ENCODE measurements at regions not wholly inside any gene's neighbourhood (a gene's known extent, or its start where the extent isn't known, plus 50 kb on each side); places are given as distances from the start of the nearest gene placed in this dataset.

GRCh38 chr4:138501614-138502013 is 259.5 kb upstream of the SLC7A11 start:
- FAIRE-seq (no peak), DNase-seq (ENCODE audit: low read depth, low spot score) (no peak)
- Histone ChIP-seq H3K79me2 (ENCODE audit: control insufficient read depth, insufficient read depth, low read length) (no peaks in the 10 kb centered on the region), H2AFZ (ENCODE audit: control insufficient read depth, low read length) (no peak overlapping the region), H3K9me3 (ENCODE audit: control insufficient read depth, low read depth, low read length) (no peaks in the 10 kb centered on the region), H4K20me1 (ENCODE audit: control insufficient read depth, extremely low read depth, insufficient read depth, low read length) (no peaks in the 10 kb centered on the region), H3K27ac (ENCODE audit: control insufficient read depth, insufficient read depth, low read length) (no peak overlapping the region), H3K27me3 (ENCODE audit: control insufficient read depth, extremely low read depth, insufficient read depth, low read length) (no peaks in the 10 kb centered on the region), H3K4me1 (ENCODE audit: control insufficient read depth, extremely low read depth, insufficient read depth, low read length) (no peaks in the 10 kb centered on the region), H3K4me2 (ENCODE audit: control insufficient read depth, extremely low read depth, insufficient read depth, low read depth, low read length) (no peak overlapping the region), H3K9me1 (ENCODE audit: control insufficient read depth, extremely low read depth, insufficient read depth, low read length) (no peaks in the 10 kb centered on the region), H3K9ac (ENCODE audit: control insufficient read depth, extremely low read depth, insufficient read depth, low read length) (no peak overlapping the region), H3K36me3 (ENCODE audit: control insufficient read depth in 2 of 2, extremely low read depth in 1 of 2, insufficient read depth in 2 of 2, low read length in 2 of 2) (no peaks in the 10 kb centered on the region), H3K4me3 (ENCODE audit: control insufficient read depth in 2 of 3, extremely low read depth in 1 of 3, insufficient read depth in 2 of 3, low read depth in 1 of 3, low read length in 3 of 3) (no peak overlapping the region)
- TF ChIP-seq EZH2 (IDR thresholded peaks at IDR 0.05; ENCODE audit: low read length), result no peak
- TF ChIP-seq, protein P1, sequence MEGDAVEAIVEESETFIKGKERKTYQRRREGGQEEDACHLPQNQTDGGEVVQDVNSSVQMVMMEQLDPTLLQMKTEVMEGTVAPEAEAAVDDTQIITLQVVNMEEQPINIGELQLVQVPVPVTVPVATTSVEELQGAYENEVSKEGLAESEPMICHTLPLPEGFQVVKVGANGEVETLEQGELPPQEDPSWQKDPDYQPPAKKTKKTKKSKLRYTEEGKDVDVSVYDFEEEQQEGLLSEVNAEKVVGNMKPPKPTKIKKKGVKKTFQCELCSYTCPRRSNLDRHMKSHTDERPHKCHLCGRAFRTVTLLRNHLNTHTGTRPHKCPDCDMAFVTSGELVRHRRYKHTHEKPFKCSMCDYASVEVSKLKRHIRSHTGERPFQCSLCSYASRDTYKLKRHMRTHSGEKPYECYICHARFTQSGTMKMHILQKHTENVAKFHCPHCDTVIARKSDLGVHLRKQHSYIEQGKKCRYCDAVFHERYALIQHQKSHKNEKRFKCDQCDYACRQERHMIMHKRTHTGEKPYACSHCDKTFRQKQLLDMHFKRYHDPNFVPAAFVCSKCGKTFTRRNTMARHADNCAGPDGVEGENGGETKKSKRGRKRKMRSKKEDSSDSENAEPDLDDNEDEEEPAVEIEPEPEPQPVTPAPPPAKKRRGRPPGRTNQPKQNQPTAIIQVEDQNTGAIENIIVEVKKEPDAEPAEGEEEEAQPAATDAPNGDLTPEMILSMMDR (optimal IDR thresholded peaks at IDR 0.05 in 1 of 3, IDR thresholded peaks at IDR 0.05 in 1 of 3, conservative IDR thresholded peaks at IDR 0.05 in 1 of 3; ENCODE audit: extremely low read depth in 1 of 3, insufficient read depth in 2 of 3, low read length in 3 of 3), result no peak
- dilution Hi-C loops (cut with MboI; ENCODE audit: extremely low pct_ligation_motif_present, low sequenced_read_pairs), result no loop called here

GRCh38 chr4:138500869-138501268 is 258.7 kb upstream of the SLC7A11 start:
- no peak for FAIRE-seq
- Histone ChIP-seq H3K27me3 (ENCODE audit: control insufficient read depth, extremely low read depth, insufficient read depth, low read length) (no peaks in the 10 kb centered on the region), H2AFZ (ENCODE audit: control insufficient read depth, low read length) (no peak overlapping the region), H3K4me2 (ENCODE audit: control insufficient read depth, extremely low read depth, insufficient read depth, low read depth, low read length) (no peak overlapping the region), H3K4me1 (ENCODE audit: control insufficient read depth, extremely low read depth, insufficient read depth, low read length) (no peaks in the 10 kb centered on the region), H3K9me3 (ENCODE audit: control insufficient read depth, low read depth, low read length) (no peaks in the 10 kb centered on the region), H3K9me1 (ENCODE audit: control insufficient read depth, extremely low read depth, insufficient read depth, low read length) (no peaks in the 10 kb centered on the region), H3K27ac (ENCODE audit: control insufficient read depth, insufficient read depth, low read length) (no peak overlapping the region), H3K4me3 (ENCODE audit: control insufficient read depth in 2 of 3, extremely low read depth in 1 of 3, insufficient read depth in 2 of 3, low read depth in 1 of 3, low read length in 3 of 3) (no peak overlapping the region), H3K79me2 (ENCODE audit: control insufficient read depth, insufficient read depth, low read length) (no peaks in the 10 kb centered on the region), H3K9ac (ENCODE audit: control insufficient read depth, extremely low read depth, insufficient read depth, low read length) (no peak overlapping the region), H4K20me1 (ENCODE audit: control insufficient read depth, extremely low read depth, insufficient read depth, low read length) (no peaks in the 10 kb centered on the region), H3K36me3 (ENCODE audit: control insufficient read depth in 2 of 2, extremely low read depth in 1 of 2, insufficient read depth in 2 of 2, low read length in 2 of 2) (no peaks in the 10 kb centered on the region)
- dilution Hi-C loops (cut with MboI; ENCODE audit: extremely low pct_ligation_motif_present, low sequenced_read_pairs), result no loop called here
- TF ChIP-seq, protein P1 (optimal IDR thresholded peaks at IDR 0.05 in 1 of 3, IDR thresholded peaks at IDR 0.05 in 1 of 3, conservative IDR thresholded peaks at IDR 0.05 in 1 of 3; ENCODE audit: extremely low read depth in 1 of 3, insufficient read depth in 2 of 3, low read length in 3 of 3), result no peak
- no peak for TF ChIP-seq EZH2 (IDR thresholded peaks at IDR 0.05; ENCODE audit: low read length)
- DNase-seq (ENCODE audit: low read depth, low spot score), result no peak
